Stomach (tissue), 4 donors: ENCODE measurements at regions not wholly inside any gene's neighbourhood (a gene's known extent, or its start where the extent isn't known, plus 50 kb on each side); places are given as distances from the start of the nearest gene placed in this dataset.

Experiments
- CTCF ChIP-seq, 7 experiments: fragments of 450-650 bp in 4 of 7; fragments of 200-600 bp in 3 of 7; sonication (generic) in 3 of 7; IDR thresholded peaks; one replicate each; pipeline ENCODE4 v1.5.1; 2016 to 2019; ENCODE audit warnings: antibody characterized with exemption in 7 of 7, control low read depth in 2 of 7, mild to moderate bottlenecking in 1 of 7
- EP300 ChIP-seq: sonication (generic); formaldehyde crosslinking; IDR thresholded peaks from one replicate; pipeline ENCODE4 v1.6.1; 2017; ENCODE audit warnings: antibody characterized with exemption
- POLR2A ChIP-seq, 4 donors: fragments of 450-650 bp; IDR thresholded peaks; one replicate each; pipeline ENCODE4 v1.6.1; 2016; ENCODE audit warnings: antibody characterized with exemption in 4 of 4, control low read depth in 2 of 4, mild to moderate bottlenecking in 1 of 4, moderate library complexity in 1 of 4

GRCh38 chr12:118549510-118549980 is 173.2 kb downstream of the SUDS3 start:
- no peak for TF ChIP-seq CTCF (IDR thresholded peaks at IDR 0.05)
- TF ChIP-seq POLR2A (IDR thresholded peaks at IDR 0.05), result no peak
- TF ChIP-seq EP300, result no peak
